HG03097 (cell line): ENCODE measurements at regions not wholly inside any gene's neighbourhood (a gene's known extent, or its start where the extent isn't known, plus 50 kb on each side); places are given as distances from the start of the nearest gene placed in this dataset.

Experiments
- ATAC-seq: cut with Tn5 transposase; IDR thresholded peaks from one replicate; pipeline ENCODE4 v1.9.1; 2021; ENCODE audit not compliant: unreplicated experiment, low FRiP score

DNA sequence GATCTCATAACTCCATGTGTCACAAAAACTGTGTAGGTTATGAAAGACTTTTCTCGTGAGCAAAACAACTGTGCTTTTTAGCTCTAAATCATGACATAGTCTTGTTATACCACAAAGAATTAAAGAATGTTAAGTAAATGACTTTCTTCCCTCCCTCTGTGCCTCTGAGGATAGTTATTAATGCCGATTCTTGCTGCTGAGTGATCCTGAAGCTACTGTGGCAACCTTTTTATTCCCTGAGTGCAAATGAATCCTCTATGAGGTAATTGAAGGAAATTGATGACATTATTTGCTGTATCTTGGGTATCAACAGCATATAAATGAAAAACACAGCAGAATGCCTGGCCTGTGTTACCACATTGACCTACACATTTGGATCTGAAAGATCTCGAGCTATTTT lies 142.2 kb upstream of the HDAC9 start:
- no peak for ATAC-seq

DNA sequence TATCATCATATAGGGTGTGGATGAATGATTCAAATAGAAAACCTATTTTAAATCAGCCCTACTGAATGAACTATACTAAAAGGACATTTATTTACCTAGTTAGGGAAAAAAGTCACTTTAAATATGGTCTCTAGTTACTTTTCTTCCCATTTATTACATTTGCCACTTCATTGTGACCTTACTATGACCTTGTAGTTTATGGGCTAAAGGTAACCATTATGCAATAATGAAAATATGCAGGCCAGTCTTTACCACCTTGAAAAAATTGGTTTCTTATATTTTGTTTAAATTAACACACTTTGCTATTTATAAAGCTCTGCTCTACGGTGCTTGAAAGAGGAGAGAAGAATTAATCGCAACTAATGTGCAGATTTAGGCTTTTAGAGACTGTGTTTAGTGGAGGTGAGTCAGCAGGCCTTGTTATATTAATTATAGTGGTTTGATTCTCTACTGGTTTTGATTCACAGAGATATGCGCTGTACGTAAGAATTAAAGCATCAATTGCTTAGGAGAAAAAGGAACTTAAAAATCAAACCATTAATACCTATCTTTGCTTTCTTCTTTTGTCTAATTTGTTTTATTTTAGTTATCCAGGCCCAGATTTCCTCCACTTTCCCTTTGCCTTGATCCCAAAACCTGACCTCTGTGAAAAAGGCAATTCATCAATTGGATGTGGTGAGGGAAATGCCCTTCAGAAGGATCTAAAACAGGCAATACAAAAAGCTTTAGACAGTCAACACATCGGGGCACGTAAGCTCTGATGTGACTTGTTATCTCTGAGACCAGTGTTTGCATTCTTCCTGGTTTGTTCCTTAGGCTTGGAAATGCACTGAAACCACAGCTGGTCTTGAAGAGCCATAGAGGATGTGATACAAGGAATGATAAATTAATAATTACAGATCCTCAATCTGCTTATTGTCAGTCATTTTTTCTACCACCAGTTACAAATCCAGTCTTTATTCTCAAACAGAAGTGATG lies 141.2 kb upstream of the HDAC9 start:
- no peak for ATAC-seq

DNA sequence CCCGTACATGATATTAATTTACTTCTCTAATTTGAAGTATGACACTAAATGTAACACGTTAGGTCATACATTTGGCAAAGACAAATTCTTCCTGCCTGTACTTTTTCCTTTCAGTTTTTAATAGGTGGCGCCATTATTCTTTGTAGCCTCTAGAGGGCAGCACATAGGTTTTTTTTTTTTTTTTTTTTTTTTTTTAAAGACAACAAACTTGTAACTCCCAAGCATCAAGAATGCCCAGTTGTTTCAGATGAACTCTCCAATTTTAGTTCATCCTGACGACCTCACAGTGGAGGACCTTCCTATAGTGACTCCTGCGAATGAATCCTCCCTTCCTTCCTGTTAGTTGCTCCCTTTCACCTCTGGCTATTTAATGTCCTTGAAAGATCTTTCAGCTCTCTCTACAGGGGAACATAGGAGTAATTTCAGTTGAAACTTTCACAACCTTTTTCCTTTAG lies 139.3 kb upstream of the HDAC9 start:
- no peak for ATAC-seq

DNA sequence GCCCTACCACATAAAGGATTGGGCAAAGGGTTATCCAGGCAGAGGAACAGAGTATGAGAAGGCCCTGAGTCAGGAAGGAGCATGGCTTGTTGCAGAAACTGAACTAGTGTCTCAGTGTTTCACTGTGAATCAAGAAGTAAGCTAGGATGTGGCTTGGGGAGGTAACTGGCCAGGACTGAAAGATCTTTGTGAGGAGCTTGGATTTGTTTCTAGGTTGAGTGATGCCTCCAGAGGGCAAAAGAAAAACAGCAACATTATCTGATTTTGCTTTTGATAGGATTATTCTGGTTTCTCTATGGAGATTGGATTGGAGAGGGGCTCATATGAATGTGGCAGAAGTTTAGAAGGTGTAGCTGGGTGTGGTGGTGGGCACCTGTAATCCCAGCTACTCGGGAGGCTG lies 137.9 kb upstream of the HDAC9 start:
- no peak for ATAC-seq

DNA sequence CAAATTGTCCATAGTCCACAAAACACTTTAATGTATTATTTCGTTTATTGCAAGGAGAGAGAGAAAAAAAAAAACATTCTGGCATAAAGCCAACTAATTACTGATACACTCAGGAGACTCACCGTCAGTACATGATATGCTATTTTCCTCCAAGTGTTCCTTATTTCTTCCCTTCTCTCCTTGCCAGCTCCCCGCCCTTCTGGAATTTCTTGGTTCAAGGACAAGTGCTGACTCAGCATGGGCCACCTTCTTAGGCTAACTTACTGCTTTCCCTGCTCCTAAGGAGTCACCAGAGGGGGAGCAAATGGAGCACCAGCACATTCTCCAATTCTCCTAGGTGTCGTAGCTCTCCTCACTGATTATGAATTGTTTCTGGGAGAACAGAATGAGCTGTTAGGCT lies 133.8 kb upstream of the HDAC9 start:
- ATAC-seq = no peak

DNA sequence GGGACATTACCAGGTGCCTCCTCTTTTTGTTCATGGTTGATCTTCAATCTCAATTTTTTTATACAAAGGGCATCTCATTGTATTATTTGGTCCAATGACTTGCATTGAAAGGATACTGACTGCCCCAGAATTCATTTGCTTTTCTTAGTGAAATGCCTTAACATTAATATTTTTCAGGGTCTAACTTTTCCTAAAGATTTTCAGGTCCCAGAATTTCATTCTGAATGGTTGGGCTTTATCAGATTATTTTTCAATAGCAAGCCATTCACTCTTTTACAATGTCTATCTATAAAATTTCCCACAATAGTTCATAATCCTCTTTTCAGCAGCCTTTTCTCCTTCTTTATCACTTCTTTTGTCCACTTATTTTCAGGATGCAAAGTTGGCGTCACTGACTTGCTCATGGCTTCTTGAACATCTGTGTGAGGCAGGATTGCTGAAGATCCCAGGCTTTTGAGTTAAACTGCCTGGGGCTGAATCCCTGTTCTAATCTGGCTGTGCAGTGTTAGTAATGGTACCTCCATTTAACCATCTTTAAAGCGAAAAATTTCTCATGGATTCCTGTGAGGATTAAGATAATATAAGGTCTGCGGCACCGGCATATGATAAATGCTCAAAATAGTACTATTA lies 131.7 kb upstream of the HDAC9 start:
- ATAC-seq = no peak

DNA sequence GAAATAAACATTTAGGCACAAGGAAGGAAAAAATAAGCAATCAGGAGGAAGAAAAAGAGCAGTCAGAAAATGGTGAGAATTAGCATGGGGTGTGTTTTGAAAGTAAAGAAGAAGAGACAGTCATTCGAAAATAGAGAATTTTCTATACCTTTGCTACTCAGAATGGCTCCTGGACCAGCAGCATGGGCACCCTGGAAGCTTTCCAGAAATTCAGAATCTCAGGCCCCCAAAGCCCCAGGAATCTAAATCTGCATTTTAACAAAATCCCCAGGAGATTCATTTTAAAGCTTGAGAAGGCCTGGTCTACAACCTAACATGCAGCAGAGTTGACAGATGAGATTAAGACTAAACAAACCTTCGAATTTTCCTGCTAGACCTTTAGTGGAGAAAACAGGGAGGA lies 131.2 kb upstream of the HDAC9 start:
- ATAC-seq = no peak

DNA sequence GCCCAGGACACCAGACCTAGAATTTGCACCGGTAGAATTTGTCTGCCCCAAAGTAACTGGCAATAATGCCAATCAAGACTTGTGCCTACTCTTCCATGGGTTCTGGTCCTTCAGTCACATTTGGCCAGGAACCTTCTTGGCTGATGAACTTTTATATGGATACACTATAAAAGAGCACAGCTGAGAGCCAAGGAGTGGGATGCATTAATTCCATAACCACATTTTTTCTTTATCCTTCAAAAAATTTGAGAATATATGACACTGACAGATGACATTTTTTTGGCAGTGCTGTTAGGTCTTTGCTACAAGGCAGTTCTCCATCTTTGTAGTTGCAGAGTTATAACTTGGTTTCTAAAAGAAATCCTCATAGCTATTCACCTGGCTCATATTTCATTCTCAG lies 129.2 kb upstream of the HDAC9 start:
- ATAC-seq = no peak

DNA sequence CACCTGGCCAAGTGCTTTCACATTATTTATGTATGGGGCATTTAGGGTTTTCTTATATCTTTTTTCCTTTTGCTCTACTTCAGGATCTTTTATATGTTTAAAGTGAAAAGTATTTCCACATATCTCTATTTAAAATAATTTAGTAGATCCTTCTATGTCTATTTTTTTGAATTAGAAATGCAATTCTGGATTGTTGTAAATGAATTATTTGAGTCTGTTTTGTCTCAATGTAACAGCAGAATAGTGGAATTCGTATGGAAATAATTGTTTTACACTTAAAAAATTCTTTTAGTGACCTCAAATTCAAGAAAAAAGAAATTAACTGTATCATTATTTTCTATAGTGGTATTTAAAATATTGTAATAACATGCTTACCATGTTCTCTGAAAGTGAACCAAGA lies 126.5 kb upstream of the HDAC9 start:
- ATAC-seq = no peak

DNA sequence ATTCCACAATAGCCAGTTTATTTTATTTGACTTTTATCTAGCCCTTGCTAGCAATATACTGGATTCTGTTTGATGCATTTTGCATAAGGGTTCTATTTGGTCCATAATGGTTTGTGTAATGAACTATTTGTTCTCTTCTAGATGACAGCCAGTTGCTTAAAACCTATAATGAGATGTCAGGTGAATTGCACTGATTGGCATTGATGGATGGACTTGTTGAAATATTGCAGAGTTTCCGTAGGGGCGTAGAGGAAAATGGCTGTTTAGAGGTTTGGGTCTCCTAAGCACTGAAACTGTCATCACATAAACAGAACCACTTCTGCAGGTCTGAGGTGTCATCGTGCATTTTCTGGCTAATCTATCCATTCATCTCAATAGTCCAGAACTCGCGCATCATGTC lies 124.9 kb upstream of the HDAC9 start:
- no peak for ATAC-seq

DNA sequence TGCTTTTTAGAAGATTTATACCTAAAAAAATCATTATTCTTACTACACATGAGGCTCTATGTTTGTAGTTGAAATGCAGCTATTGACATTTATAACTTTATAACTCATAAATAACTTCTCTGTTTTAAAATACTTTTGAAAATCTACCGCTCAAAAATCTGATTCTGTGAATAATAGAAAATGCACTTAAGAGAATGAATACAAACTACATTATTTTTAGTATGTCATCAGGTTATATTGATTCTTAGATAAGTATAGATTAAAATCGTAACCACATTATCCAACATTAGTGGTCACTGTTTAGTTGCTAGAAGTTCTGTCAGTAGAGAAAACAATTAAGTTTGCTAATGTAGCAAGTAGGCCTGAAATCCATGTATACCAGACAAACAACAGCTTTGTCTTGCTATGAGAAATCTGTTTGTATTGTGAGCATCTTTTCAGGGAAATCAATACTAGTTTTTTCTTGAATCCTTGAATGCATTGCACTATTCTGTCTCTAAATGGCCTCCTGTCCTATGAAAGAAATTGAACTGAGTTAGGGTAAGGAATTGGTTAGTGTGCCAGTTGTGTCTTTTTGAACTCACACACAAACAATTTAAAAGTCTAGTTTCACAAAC lies 116.5 kb upstream of the HDAC9 start:
- no peak for ATAC-seq

DNA sequence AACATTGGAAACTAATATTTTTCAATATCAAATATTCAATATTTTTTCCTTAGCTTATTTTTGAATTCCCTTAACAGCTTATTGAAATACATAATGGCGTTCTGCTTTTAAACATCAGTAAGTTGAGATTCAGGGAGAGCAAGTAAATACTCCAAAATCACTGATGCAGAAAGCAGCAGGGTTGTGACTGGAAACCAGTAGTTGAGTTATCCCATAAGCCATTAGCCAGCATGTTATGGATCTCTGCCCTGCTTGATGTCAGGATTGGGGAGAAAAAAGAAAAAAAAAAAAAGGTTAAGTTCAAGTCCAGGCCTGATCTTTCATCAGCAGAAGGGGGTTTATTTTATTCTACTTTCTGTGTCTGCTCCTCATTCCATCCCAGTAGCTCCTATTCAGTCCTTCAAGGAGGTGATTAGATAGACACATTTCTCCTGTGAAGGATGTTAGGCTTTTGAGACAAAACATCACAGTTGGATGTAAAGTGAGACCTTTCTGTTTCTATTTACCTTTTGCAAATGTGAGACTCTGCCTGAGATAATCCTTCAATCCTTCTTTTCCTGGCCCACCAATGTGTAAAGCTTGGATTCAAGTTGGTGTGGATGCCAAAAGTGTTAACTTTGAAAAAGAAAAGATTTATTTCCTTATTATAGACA lies 110.9 kb upstream of the HDAC9 start:
- ATAC-seq = no peak

DNA sequence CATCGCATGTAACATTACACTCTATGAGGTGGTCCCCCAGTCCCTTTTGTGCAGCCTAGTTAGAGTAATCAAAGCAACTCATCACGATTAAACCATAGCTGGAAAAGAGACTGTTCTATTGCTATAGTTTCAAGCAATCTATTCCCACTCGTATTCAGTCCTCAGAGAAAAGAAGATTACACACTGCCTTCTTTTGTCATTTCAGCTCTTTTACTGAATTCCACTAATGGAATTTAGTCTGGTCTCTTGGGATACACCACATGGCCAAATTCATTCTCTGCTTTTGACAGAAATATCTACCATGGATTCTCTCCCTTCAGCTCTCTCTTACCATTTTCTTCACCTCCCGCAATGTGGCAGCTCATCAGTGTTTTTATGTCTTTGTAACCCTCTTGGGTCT lies 108.9 kb upstream of the HDAC9 start:
- ATAC-seq = no peak

DNA sequence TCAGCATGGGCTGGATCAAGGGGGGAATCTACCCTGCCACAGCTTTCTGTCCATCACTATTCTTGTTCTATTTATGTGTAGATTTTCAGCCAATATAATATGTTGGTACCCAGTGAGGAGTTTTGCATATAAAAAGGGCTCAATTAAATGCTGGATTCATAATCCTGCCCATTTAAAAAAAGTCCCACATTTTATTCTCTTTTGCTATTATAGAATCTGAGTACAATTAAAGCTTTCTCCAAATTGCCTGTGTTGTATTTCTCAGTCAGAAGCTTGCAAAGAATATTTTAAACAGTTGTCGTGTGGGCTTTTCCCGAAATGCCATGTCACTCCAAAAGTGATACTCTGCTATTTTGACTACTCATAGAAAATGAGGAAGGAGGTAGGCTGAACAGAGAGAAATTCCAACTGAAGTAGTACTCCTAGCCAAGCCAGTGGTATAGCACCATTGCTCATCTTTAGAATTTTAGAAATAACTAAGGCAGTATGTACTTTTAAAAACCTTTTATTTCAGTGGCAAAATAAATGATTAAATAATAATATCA lies 108.3 kb upstream of the HDAC9 start:
- ATAC-seq = no peak

DNA sequence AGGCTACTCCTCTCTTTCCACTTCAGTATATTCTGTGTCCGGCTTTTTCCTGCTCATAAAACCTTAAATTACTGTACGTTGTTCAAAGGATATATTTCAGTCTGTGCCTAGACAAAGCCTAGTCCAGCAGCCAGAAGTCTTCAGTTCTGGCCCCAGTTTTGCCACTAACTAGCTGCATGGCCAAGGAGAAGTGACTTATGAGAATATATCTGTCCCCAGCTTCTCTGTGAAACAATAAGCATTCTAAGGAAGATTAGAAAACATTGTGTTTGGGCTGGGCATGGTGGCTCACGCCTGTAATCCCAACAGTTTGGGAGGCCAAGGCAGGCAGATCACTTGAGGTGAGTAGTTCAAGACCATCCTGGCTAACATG lies 105.0 kb upstream of the HDAC9 start:
- ATAC-seq = no peak

DNA sequence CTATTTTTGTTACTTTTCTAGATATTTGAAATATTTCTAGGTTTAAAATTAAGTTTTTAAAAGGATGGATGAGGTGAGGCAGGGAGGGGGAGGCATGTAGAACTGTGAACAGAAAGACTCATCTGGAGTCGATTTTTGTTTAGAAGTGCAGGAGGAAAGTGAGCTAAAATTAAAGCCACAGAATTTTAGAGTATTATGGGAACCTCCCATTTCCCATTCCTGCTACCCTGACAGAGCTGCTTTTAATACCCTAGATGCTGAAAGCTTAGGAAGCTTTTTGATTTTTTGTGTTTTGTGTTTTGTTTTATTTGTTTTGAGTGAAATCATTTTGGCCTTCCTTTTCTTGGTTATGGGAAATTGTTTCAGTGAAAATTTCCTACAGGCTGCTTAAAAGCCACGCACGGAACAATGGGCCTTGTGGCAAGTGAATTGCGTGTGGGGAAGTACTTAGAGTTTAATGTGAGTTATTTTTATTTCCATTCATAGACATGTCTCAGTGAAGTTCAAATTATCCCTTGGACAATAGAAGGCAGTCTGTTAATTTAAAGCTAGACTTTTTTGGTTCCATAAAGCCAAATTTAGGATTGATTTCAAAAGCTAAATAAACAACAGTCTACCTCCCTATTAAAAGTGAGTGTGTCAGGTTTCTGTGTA lies 102.0 kb upstream of the HDAC9 start:
- ATAC-seq = no peak

DNA sequence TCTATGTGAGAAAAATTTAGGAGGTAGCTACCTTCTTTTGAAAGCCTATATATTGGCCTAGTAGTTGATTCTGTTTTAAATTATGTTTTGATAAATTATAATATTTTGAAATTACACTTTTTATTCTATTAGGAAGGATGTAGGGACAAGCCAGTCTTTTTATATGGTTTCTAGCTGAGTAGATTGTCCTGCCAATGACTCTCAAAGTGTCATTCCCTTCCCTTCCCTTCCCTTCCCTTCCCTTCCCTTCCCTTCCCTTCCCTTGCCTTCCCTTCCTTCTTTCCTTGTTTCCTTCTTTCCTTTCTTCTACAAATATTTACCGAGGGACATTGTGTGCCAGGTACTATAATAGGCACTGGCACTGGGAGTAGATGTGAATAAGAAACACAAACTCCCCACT lies 99.7 kb upstream of the HDAC9 start:
- no peak for ATAC-seq

DNA sequence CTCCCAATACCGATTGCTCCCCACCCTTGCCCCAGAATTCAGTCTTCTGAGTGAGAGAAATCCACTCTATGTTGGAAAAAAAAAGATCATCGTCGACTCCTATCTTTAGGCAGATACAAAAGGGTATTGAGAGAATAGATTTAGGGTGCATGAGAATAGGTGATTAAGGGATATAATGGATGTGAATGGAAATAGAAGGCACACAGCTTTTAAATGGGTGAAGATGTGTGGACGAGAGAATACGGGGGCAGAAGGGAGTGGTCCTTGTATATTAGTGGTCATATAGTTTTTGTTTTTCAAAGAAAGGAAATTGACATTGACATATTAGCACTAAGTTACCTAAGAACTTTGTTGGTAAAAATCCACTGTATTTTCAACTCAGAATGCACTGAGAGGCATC lies 98.6 kb upstream of the HDAC9 start:
- ATAC-seq = no peak

DNA sequence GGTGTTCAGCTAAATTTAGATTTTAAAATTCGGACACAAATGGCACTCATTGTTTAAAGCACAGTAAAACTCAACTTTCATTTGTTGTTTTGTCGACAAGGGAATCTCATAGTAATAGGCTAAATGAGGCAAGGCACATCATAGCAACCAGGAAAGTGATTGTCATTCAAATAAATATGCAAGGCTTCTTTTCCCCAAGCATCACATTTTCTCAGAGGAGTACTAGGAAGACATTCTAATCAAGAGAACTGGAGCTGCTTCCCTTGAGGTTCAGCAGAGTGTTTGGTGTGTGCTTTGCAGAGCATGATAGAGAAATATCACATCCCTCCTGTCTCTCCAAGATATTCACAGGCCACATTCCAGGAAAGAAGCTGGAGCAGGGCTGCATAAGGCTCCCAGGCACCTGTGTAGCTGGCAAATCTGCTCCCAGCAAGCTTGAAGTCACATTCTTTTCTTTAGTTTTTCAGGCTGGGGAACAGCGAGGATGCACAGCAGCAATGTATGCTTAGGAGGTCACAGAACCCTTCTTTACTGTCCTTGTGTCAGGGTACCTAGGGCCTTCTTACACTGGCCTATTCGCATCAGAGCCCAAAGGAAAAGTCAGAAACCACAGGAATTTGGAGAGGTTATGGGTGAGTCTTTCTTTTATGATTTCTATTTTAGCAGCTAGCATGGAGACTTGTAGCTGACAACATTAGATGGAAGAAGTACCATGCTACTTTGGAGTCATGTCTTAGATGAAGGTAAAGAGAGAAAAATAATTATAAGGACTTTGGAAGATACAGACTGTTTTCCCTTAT lies 95.9 kb upstream of the HDAC9 start:
- no peak for ATAC-seq

DNA sequence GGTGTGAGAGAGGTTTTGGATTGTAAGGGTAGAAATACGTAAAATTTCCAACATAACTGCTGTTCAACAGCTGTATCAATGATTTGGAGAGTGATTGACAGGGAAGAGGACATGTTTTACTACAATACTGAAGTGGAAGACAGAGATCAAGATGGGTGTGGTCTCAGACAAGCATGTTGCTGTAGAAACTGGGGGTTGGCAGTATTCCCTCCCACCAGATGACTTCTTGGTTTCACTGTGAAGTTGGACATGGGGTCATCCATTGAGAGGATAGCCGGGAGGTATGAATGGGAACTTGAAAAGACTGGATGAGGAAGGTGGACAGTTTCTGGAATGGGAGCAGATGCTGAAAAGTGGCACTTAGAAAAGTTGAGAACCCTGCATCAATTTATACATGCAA lies 95.3 kb upstream of the HDAC9 start:
- no peak for ATAC-seq
